Adrenal gland (tissue), 5 donors: ENCODE measurements at regions not wholly inside any gene's neighbourhood (a gene's known extent, or its start where the extent isn't known, plus 50 kb on each side); places are given as distances from the start of the nearest gene placed in this dataset.

Experiments used
- CTCF ChIP-seq, 6 experiments: fragments of 450-650 bp in 4 of 6; fragments of 200-600 bp in 2 of 6; sonication (generic) in 1 of 6; IDR thresholded peaks; 1 replicate in 5 of 6; 2 replicates in 1 of 6; pipeline versions ENCODE4 v1.5.1 to v1.8.0; 2016 to 2021; ENCODE audit warnings: antibody characterized with exemption in 6 of 6, mild to moderate bottlenecking in 2 of 6, moderate library complexity in 1 of 6
- POLR2A ChIP-seq, 2 donors: fragments of 450-650 bp; IDR thresholded peaks; one replicate each; pipeline ENCODE4 v1.6.1; 2017; ENCODE audit warnings: antibody characterized with exemption in 2 of 2, mild to moderate bottlenecking in 2 of 2, moderate library complexity in 1 of 2
- donor health status: DM: no; HTN: no; CAD: no.

GRCh38 chrX:97909245-97909644 is 1025.5 kb downstream of the RPA4 start:
- TF ChIP-seq POLR2A (IDR thresholded peaks at IDR 0.05) (no peak), CTCF (IDR thresholded peaks at IDR 0.05) (no peak)
